ENCODE measurements at regions not wholly inside any gene's neighbourhood (a gene's known extent, or its start where the extent isn't known, plus 50 kb on each side); places are given as distances from the start of the nearest gene placed in this dataset.

- no peak for DNase-seq
Observed at GRCh38 chr22:47230251-47230650, 467.8 kb downstream of the TBC1D22A start.

GRCh38 chr22:47228767-47229166, 466.3 kb downstream of the TBC1D22A start:
- DNase-seq = no peak

DNA sequence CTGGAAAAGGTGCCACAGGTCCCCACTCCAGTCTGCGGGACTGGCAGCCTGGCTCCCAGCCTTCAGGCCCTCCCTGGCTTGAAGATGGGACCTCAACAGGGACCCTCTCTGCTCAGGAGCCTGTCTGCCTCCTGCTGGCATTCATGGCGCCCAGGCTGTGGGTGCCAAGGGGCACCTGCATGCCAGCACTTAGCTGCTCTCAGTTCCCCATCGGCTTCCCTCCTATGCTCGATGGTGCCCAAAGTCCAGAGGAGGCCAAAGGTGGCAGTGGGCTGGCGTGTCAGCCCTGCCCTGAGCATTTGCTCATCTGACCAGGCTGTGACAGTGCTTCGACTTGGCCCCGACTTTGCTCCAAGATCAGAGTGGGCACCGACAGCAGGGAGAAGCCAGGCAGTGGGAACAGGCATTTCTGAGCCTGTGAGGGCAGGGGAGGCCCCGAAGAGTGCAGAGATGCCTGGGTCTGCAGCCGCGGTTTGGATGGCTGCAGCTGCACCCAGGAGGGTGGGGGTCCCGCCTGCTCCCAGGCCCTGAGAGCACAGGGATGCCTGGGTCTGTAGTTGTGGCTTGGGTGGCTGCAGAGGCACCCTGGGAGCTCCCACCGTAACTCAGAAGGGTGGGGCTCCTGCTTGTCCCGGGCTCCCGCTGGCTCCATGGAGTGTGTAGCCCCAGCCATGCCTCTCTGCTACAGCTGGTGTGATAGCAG, 463.6 kb downstream of the TBC1D22A start:
- no peak for DNase-seq

- no peak for DNase-seq
Observed at GRCh38 chr22:47225080-47225930, 462.9 kb downstream of the TBC1D22A start.
